ENCODE measurements at regions not wholly inside any gene's neighbourhood (a gene's known extent, or its start where the extent isn't known, plus 50 kb on each side); places are given as distances from the start of the nearest gene placed in this dataset.
A peak's percentile ranks its signal among the peaks of the same experiment; 100 is the strongest.
"Not testable (repeated sequence)": the region's sequence is repeated elsewhere in the genome, so short reads cannot be mapped to it uniquely, and the experiment has no call there.

GRCh38 chr6:121670511-121670910, 235.1 kb downstream of the GJA1 start:
- no peak for DNase-seq (ENCODE audit: low read depth)
- H3K4me3 ChIP-seq (ENCODE audit: low read depth, low read length): no peak overlapping the region
- TF ChIP-seq CTCF (IDR thresholded peaks at IDR 0.05; ENCODE audit: insufficient read depth, low read depth, low read length): no peak

- TF ChIP-seq CTCF (IDR thresholded peaks at IDR 0.05; ENCODE audit: insufficient read depth, low read depth, low read length): no peak
- H3K4me3 ChIP-seq (ENCODE audit: low read depth, low read length): no peak overlapping the region
- DNase-seq (ENCODE audit: low read depth): no peak
Measured at GRCh38 chr6:121677571-121677970, 242.1 kb downstream of the GJA1 start.

DNA sequence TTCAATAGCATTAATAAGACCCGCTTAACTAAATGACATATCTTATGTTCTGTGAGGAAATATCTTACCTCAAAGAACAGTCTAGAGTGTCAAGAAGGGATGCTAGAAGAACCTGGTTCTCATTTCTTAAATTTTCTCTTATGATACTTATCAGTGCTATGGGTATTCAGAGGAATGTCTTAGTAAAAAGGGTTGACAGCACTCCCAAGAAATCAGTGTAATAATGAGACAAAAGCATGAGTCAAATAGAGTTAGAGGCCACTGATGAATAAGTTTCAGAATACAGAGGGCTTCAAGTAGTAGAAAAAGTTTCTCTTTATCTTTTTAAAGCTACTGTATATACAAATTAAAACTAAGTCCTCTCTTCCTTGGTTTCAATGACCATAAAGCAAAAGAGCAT, 242.8 kb downstream of the GJA1 start:
- no peak for DNase-seq (ENCODE audit: low read depth)
- H3K4me3 ChIP-seq (ENCODE audit: low read depth, low read length): no peak overlapping the region
- no peak for TF ChIP-seq CTCF (IDR thresholded peaks at IDR 0.05; ENCODE audit: insufficient read depth, low read depth, low read length)

DNA sequence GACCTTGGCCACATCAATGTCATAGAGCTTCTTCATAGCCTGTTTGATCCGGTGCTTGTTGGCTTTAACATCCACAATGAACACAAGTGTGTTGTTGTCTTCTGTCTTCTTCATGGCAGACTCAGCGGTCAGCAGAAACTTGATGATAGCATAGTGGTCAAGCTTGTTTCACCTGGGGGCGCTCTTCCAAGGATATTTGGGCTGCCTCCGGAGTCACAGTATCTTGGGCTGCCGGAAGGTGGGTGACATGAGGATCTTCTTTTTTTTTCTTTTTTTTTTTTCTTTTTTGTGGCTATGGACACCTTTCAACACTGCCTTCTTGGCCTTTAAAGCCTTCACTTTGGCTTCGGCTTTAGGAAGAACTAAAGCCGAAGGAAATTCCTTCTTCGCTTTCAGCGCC, 244.6 kb downstream of the GJA1 start:
- no peak overlapping the region for H3K4me3 ChIP-seq (ENCODE audit: low read depth, low read length)
- DNase-seq (ENCODE audit: low read depth): no peak
- TF ChIP-seq CTCF (IDR thresholded peaks at IDR 0.05; ENCODE audit: insufficient read depth, low read depth, low read length): no peak

GRCh38 chr6:121682666-121683065, 247.2 kb downstream of the GJA1 start:
- no peak for DNase-seq (ENCODE audit: low read depth)
- no peak for TF ChIP-seq CTCF (IDR thresholded peaks at IDR 0.05; ENCODE audit: insufficient read depth, low read depth, low read length)
- H3K4me3 ChIP-seq (ENCODE audit: low read depth, low read length): no peak overlapping the region

- not testable (repeated sequence) for H3K4me3 ChIP-seq (ENCODE audit: low read depth, low read length); DNase-seq (ENCODE audit: low read depth)
Measured at GRCh38 chr6:121685806-121686205, 250.4 kb downstream of the GJA1 start.

DNA sequence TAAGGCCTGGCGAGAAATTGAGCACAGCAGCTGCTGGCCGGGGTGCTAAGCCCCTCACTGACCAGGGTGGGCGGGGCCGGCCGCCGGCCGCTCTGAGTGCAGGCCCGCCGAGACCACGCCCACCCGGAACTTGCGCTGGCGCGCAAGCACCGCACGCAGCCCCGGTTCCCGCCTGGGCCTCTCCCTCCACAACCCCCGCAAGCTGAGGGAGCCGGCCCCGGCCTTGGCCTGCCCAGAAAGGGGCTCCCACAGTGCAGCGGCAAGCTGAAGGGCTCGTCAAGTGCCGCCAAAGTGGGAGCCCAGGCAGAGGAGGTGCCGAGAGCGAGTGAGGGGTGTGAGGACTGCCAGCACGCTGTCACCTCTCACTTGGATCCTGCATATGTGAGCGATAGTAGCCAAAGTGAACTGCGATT, 251.2 kb downstream of the GJA1 start:
- DNase-seq (ENCODE audit: low read depth): no peak
- TF ChIP-seq CTCF (IDR thresholded peaks at IDR 0.05; ENCODE audit: insufficient read depth, low read depth, low read length): no peak
- H3K4me3 ChIP-seq (ENCODE audit: low read depth, low read length): peak overlapping the region; percentile 45
